Motor neuron (in vitro differentiated cells): ENCODE measurements at regions not wholly inside any gene's neighbourhood (a gene's known extent, or its start where the extent isn't known, plus 50 kb on each side); places are given as distances from the start of the nearest gene placed in this dataset.

Experiments used
- ATAC-seq, 8 experiments: fragments of 200-7000 bp; cut with Tn5 transposase; replicated peaks in 6 of 8; 2 replicates each; pipeline ENCODE4 v1.8.0; 2021; ENCODE audit warnings: mild to moderate bottlenecking in 8 of 8, moderate library complexity in 8 of 8
- H3K27ac ChIP-seq, 2 donors: fragments of 250-450 bp; sonication (Bioruptor Pico); 2 replicates each; pipeline ENCODE4 v1.9.0; 2021; ENCODE audit warnings: antibody characterized with exemption in 2 of 2, mild to moderate bottlenecking in 2 of 2, moderate library complexity in 1 of 2
- H3K4me1 ChIP-seq, 2 donors: fragments of 250-450 bp; sonication (Bioruptor Pico); replicated peaks in 1 of 2; 2 replicates each; pipeline ENCODE4 v1.6.1; 2021; ENCODE audit warnings: antibody characterized with exemption in 2 of 2, mild to moderate bottlenecking in 2 of 2, moderate library complexity in 1 of 2
- H3K4me3 ChIP-seq, 5 donors: fragments of 250-450 bp; sonication (Bioruptor Pico); 2 replicates each; pipeline ENCODE4 v1.9.0; 2021; ENCODE audit warnings: antibody characterized with exemption in 5 of 5, mild to moderate bottlenecking in 5 of 5, moderate library complexity in 4 of 5
- WGBS, 10 experiments: fragments of 450-650 bp; shearing (Covaris generic); methylation state at CpG; one replicate each; pipeline ENCODE4 v1.0.0; 2022; 5-methylcytosine and 5-hydroxymethylcytosine counted together
- in situ Hi-C, 9 experiments: fragments of 400-800 bp; cut with MboI; loops; one replicate each; pipeline ENCODE4 v1.15.0; 2021; ENCODE audit warnings: low sequenced_read_pairs in 9 of 9, low pct_unique_long_range_greater_than_20kb in 2 of 9; ENCODE audit not compliant: unreplicated experiment in 9 of 9

- ATAC-seq, result peak in 1 of 8 experiments; percentile 76
- H3K27ac ChIP-seq, result no peak overlapping the region
- in situ Hi-C loops, result no loop called here
- H3K4me3 ChIP-seq, result no peak overlapping the region
- H3K4me1 ChIP-seq, result peaks cover 2 to 3% of the 10 kb centered on the region in 2 donors
- 0 to 100% (median 75%) methylated on average over 1 to 2 of the region's 2 CpGs; no CpG with 5 or more reads in 5 of the 10 experiments for WGBS, 10 experiments
Observed at GRCh38 chr16:50985733-50986132, 165.3 kb downstream of the SALL1 start.

GRCh38 chr16:50984688-50985087 lies 166.4 kb downstream of the SALL1 start:
- H3K4me1 ChIP-seq, result peaks cover 3% of the 10 kb centered on the region in 2 donors
- no peak overlapping the region for H3K4me3 ChIP-seq
- 22 to 100% (median 60%) methylated on average over 2 to 4 of the region's 6 CpGs; no CpG with 5 or more reads in 3 of the 10 experiments for WGBS, 10 experiments
- in situ Hi-C loops, result no loop called here
- no peak overlapping the region for H3K27ac ChIP-seq
- no peak for ATAC-seq

- Histone ChIP-seq H3K27ac (no peak overlapping the region), H3K4me1 (peaks cover 3 to 6% of the 10 kb centered on the region in 2 donors), H3K4me3 (no peak overlapping the region)
- in situ Hi-C loops, result no loop called here
- ATAC-seq, result no peak
Observed at GRCh38 chr16:50982808-50983207, 168.3 kb downstream of the SALL1 start.

- no peak overlapping the region for H3K4me3 ChIP-seq
- H3K27ac ChIP-seq, result no peak overlapping the region
- WGBS, 10 experiments, result 17 to 100% (median 90%) methylated on average over 1 to 4 of the region's 6 CpGs; no CpG with 5 or more reads in 2 of the 10 experiments
- in situ Hi-C loops, result no loop called here
- no peak for ATAC-seq
- peaks cover 8 to 13% of the 10 kb centered on the region in 2 donors for H3K4me1 ChIP-seq
Observed at GRCh38 chr16:50981951-50982350, 169.1 kb downstream of the SALL1 start.

- in situ Hi-C loops, result no loop called here
- WGBS, 10 experiments, result 20 to 92% (median 61%) methylated on average over 1 to 3 of the region's 3 CpGs; no CpG with 5 or more reads in 4 of the 10 experiments
- Histone ChIP-seq H3K4me3 (no peak overlapping the region), H3K27ac (no peak overlapping the region), H3K4me1 (peaks cover 8 to 16% of the 10 kb centered on the region in 2 donors)
- peak in 6 of 8 experiments; percentile 10 to 68 (median 36) for ATAC-seq
Observed at GRCh38 chr16:50980666-50981065, 170.4 kb downstream of the SALL1 start.

- Histone ChIP-seq H3K4me3 (no peak overlapping the region), H3K4me1 (peaks cover 8 to 16% of the 10 kb centered on the region in 2 donors), H3K27ac (no peak overlapping the region)
- ATAC-seq, result no peak
- 6 to 100% (median 76%) methylated on average over 2 to 9 of the region's 9 CpGs for WGBS, 10 experiments
- in situ Hi-C loops, result no loop called here
Observed at GRCh38 chr16:50979806-50980620, 171.1 kb downstream of the SALL1 start.

- no peak overlapping the region for H3K4me3 ChIP-seq
- in situ Hi-C loops, result no loop called here
- peaks cover 11 to 16% of the 10 kb centered on the region in 2 donors for H3K4me1 ChIP-seq
- peak in 5 of 8 experiments; percentile 88 to 95 (median 93) for ATAC-seq
- peak overlapping the region in 1 of 2 donors; percentile 48 for H3K27ac ChIP-seq
- WGBS, 10 experiments, result 7 to 100% (median 40%) methylated on average over 1 to 9 of the region's 11 CpGs; no CpG with 5 or more reads in 2 of the 10 experiments
Observed at GRCh38 chr16:50977138-50977537, 173.9 kb downstream of the SALL1 start.

GRCh38 chr16:50974438-50975036 lies 176.5 kb downstream of the SALL1 start:
- WGBS, 10 experiments, result 40 to 100% (median 90%) methylated on average over 1 to 4 of the region's 6 CpGs; no CpG with 5 or more reads in 3 of the 10 experiments
- Histone ChIP-seq H3K4me1 (peaks cover 12 to 17% of the 10 kb centered on the region in 2 donors), H3K4me3 (no peak overlapping the region), H3K27ac (no peak overlapping the region)
- in situ Hi-C loops, result no loop called here
- no peak for ATAC-seq

GRCh38 chr16:50972876-50973275 lies 178.2 kb downstream of the SALL1 start:
- ATAC-seq, result no peak
- in situ Hi-C loops, result no loop called here
- Histone ChIP-seq H3K4me1 (peaks cover 12 to 15% of the 10 kb centered on the region in 2 donors), H3K27ac (no peak overlapping the region), H3K4me3 (no peak overlapping the region)
- 0 to 61% (median 25%) methylated on average over 1 to 2 of the region's 2 CpGs; no CpG with 5 or more reads in 6 of the 10 experiments for WGBS, 10 experiments

GRCh38 chr16:50970281-50970680 lies 180.8 kb downstream of the SALL1 start:
- in situ Hi-C loops, result no loop called here
- Histone ChIP-seq H3K27ac (no peak overlapping the region), H3K4me1 (peaks cover 5 to 6% of the 10 kb centered on the region in 2 donors), H3K4me3 (no peak overlapping the region)
- WGBS, 10 experiments, result 33 to 100% (median 57%) methylated on average over 1 to 3 of the region's 3 CpGs; no CpG with 5 or more reads in 5 of the 10 experiments
- no peak for ATAC-seq

GRCh38 chr16:50967827-50968612 lies 183.1 kb downstream of the SALL1 start:
- no peak overlapping the region for H3K27ac ChIP-seq
- peaks cover 5 to 6% of the 10 kb centered on the region in 2 donors for H3K4me1 ChIP-seq
- H3K4me3 ChIP-seq, result no peak overlapping the region
- 33 to 100% (median 90%) methylated on average over 1 to 3 of the region's 3 CpGs; no CpG with 5 or more reads in 5 of the 10 experiments for WGBS, 10 experiments
- in situ Hi-C loops, result no loop called here
- no peak for ATAC-seq

GRCh38 chr16:50964491-50964890 lies 186.6 kb downstream of the SALL1 start:
- Histone ChIP-seq H3K4me1 (no peaks in the 10 kb centered on the region), H3K4me3 (no peak overlapping the region), H3K27ac (no peak overlapping the region)
- 0 to 88% (median 43%) methylated on average over 1 of the region's 1 CpG; no CpG with 5 or more reads in 7 of the 10 experiments for WGBS, 10 experiments
- ATAC-seq, result no peak
- in situ Hi-C loops, result no loop called here

- H3K4me3 ChIP-seq, result no peak overlapping the region
- in situ Hi-C loops, result no loop called here
- H3K4me1 ChIP-seq, result no peaks in the 10 kb centered on the region
- WGBS, 10 experiments, result 11 to 83% (median 47%) methylated on average over 3 to 7 of the region's 7 CpGs; no CpG with 5 or more reads in 1 of the 10 experiments
- ATAC-seq, result peak in 1 of 8 experiments; percentile 85
- H3K27ac ChIP-seq, result no peak overlapping the region
Observed at GRCh38 chr16:50961952-50962351, 189.1 kb downstream of the SALL1 start.
